ENCODE measurements at regions not wholly inside any gene's neighbourhood (a gene's known extent, or its start where the extent isn't known, plus 50 kb on each side); places are given as distances from the start of the nearest gene placed in this dataset.

DNA sequence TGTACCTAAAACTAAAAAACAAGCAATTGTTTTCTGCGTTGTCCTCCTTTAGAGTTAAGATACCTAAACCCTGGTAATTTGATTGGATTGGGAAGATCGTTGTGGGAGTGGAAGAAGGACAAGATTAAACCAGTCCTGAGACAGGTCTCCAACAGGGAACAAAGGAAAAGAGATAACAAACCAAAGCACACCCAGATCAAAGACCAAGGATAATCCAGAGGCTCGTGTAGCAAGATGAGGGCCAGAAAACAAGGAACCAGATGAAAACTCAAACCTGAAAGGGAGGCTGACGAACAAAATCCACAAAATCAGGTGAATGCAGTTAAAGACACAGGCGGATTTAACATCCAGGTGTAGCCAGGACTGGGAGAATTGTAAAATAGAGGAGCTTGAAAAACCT lies 618.1 kb downstream of the SLCO4C1 start:
- TF ChIP-seq SIN3A (IDR thresholded peaks at IDR 0.05; ENCODE audit: borderline replicate concordance, insufficient read depth, low read length) = no peak
- TF ChIP-seq, protein P1, sequence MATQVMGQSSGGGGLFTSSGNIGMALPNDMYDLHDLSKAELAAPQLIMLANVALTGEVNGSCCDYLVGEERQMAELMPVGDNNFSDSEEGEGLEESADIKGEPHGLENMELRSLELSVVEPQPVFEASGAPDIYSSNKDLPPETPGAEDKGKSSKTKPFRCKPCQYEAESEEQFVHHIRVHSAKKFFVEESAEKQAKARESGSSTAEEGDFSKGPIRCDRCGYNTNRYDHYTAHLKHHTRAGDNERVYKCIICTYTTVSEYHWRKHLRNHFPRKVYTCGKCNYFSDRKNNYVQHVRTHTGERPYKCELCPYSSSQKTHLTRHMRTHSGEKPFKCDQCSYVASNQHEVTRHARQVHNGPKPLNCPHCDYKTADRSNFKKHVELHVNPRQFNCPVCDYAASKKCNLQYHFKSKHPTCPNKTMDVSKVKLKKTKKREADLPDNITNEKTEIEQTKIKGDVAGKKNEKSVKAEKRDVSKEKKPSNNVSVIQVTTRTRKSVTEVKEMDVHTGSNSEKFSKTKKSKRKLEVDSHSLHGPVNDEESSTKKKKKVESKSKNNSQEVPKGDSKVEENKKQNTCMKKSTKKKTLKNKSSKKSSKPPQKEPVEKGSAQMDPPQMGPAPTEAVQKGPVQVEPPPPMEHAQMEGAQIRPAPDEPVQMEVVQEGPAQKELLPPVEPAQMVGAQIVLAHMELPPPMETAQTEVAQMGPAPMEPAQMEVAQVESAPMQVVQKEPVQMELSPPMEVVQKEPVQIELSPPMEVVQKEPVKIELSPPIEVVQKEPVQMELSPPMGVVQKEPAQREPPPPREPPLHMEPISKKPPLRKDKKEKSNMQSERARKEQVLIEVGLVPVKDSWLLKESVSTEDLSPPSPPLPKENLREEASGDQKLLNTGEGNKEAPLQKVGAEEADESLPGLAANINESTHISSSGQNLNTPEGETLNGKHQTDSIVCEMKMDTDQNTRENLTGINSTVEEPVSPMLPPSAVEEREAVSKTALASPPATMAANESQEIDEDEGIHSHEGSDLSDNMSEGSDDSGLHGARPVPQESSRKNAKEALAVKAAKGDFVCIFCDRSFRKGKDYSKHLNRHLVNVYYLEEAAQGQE (IDR thresholded peaks at IDR 0.05; ENCODE audit: insufficient read depth in 1 of 2, low read depth in 2 of 2, low read length in 2 of 2) = no peak
- TF ChIP-seq FOXP2 (optimal IDR thresholded peaks at IDR 0.05; ENCODE audit: borderline replicate concordance, extremely low read depth, extremely low read length, insufficient read depth) = no peak
- TF ChIP-seq TAF1 (IDR thresholded peaks at IDR 0.05; ENCODE audit: borderline replicate concordance, insufficient read depth, low read length) = no peak
- TF ChIP-seq POLR2AphosphoS5 (IDR thresholded peaks at IDR 0.05; ENCODE audit: low read depth, low read length) = no peak

DNA sequence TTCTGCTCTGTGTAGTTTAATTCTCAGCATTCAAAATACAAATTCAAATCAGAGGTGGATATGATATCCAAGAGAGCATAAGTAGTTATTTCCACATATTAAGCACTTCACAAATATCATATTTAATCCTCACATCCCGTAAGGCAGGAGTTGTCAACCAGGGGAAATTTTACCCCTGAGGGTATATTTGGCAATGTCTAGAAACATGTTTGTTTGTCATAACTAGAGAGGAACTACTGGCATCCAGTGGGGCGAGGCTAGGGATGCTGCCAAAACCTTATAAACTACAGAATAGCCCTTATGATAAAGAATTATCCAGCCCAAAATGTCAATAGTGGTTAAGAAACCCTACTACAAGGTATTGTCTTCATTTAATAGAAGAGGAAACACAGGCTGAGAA lies 619.4 kb downstream of the SLCO4C1 start:
- TF ChIP-seq POLR2AphosphoS5 (IDR thresholded peaks at IDR 0.05; ENCODE audit: low read depth, low read length) = no peak
- no peak for TF ChIP-seq SIN3A (IDR thresholded peaks at IDR 0.05; ENCODE audit: borderline replicate concordance, insufficient read depth, low read length)
- TF ChIP-seq, protein P1 (IDR thresholded peaks at IDR 0.05; ENCODE audit: insufficient read depth in 1 of 2, low read depth in 2 of 2, low read length in 2 of 2) = no peak
- no peak for TF ChIP-seq FOXP2 (optimal IDR thresholded peaks at IDR 0.05; ENCODE audit: borderline replicate concordance, extremely low read depth, extremely low read length, insufficient read depth)
- no peak for TF ChIP-seq TAF1 (IDR thresholded peaks at IDR 0.05; ENCODE audit: borderline replicate concordance, insufficient read depth, low read length)

DNA sequence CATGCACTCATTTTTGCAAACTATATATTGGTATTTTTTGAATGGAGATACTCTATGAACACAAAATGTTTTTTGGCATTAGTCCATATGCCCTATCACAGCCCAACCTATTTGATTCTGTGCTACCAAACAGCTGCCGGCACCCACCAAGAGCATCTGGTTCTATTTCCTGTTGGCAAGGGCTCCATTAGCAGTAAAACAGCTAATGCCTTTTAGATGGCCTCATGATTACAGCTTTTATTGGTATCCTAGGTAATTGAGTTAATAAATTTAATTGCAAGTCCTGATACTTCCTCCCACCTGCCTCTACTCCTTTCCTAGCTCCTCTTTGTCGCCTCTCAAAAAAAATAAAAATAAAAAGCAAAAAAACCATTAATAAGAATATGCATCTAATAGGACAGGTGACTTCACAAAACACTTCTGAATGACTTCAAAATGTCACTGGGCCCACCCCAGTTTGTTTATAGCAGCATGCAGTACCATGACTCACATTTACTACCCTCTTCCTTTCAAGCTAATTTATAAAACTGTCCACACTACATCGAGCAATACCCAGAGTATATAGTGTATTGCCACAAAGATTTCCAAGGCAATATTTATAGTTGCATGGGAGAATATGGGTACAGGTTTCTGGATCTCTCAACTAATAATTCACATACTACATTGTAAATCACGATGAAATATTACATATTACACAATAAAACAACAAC lies 620.4 kb downstream of the SLCO4C1 start:
- TF ChIP-seq SIN3A (IDR thresholded peaks at IDR 0.05; ENCODE audit: borderline replicate concordance, insufficient read depth, low read length) (no peak), FOXP2 (optimal IDR thresholded peaks at IDR 0.05; ENCODE audit: borderline replicate concordance, extremely low read depth, extremely low read length, insufficient read depth) (no peak), TAF1 (IDR thresholded peaks at IDR 0.05; ENCODE audit: borderline replicate concordance, insufficient read depth, low read length) (no peak), POLR2AphosphoS5 (IDR thresholded peaks at IDR 0.05; ENCODE audit: low read depth, low read length) (no peak)
- TF ChIP-seq, protein P1 (IDR thresholded peaks at IDR 0.05; ENCODE audit: insufficient read depth in 1 of 2, low read depth in 2 of 2, low read length in 2 of 2) = no peak

DNA sequence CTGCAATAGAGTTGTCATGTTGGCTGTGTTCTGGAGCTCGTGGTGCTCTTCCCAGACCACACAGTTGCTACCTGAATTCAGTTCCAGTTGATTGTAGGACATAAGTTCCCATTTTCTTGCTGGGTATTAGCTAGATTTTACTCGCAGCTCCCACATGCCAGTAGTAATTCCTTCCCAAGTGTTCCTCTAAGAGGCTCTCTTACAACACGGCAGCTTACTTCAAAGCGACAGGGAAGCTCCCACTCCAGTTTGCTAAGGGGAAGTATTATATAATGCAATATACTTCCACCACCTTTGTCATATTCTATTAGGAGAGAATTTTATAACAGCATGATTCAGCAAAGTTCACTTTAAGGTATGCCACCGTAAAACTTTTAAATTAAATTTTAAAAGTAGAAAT lies 623.0 kb downstream of the SLCO4C1 start:
- TF ChIP-seq, protein P1 (IDR thresholded peaks at IDR 0.05; ENCODE audit: insufficient read depth in 1 of 2, low read depth in 2 of 2, low read length in 2 of 2) = no peak
- TF ChIP-seq TAF1 (IDR thresholded peaks at IDR 0.05; ENCODE audit: borderline replicate concordance, insufficient read depth, low read length) (no peak), FOXP2 (optimal IDR thresholded peaks at IDR 0.05; ENCODE audit: borderline replicate concordance, extremely low read depth, extremely low read length, insufficient read depth) (no peak), SIN3A (IDR thresholded peaks at IDR 0.05; ENCODE audit: borderline replicate concordance, insufficient read depth, low read length) (no peak), POLR2AphosphoS5 (IDR thresholded peaks at IDR 0.05; ENCODE audit: low read depth, low read length) (no peak)
